Fibroblast of lung (primary cell): ENCODE measurements at regions not wholly inside any gene's neighbourhood (a gene's known extent, or its start where the extent isn't known, plus 50 kb on each side); places are given as distances from the start of the nearest gene placed in this dataset.

Experiments used
- CTCF ChIP-seq, 2 donors: IDR thresholded peaks in 1 of 2; conservative IDR thresholded peaks in 1 of 2; 1 replicate in 1 of 2; 2 replicates in 1 of 2; pipeline ENCODE4 v1.5.1; 2011 to 2012; ENCODE audit warnings: low read length in 2 of 2, control low read depth in 1 of 2, inconsistent platforms in 1 of 2, low read depth in 1 of 2, mild to moderate bottlenecking in 1 of 2
- EZH2 ChIP-seq: IDR thresholded peaks from 2 replicates; pipeline ENCODE4 v1.5.1; 2012; ENCODE audit warnings: low read length, control low read depth, mild to moderate bottlenecking; ENCODE audit errors: missing control alignments

- TF ChIP-seq CTCF (conservative IDR thresholded peaks at IDR 0.05 in 1 of 2, IDR thresholded peaks at IDR 0.05 in 1 of 2; ENCODE audit: low read depth in 1 of 2, low read length in 2 of 2) (no peak), EZH2 (no peak)
These were observed 71.0 kb downstream of the SIK1 start for GRCh38 chr21:43355925-43356289.
